ENCODE measurements at regions not wholly inside any gene's neighbourhood (a gene's known extent, or its start where the extent isn't known, plus 50 kb on each side); places are given as distances from the start of the nearest gene placed in this dataset.

DNA sequence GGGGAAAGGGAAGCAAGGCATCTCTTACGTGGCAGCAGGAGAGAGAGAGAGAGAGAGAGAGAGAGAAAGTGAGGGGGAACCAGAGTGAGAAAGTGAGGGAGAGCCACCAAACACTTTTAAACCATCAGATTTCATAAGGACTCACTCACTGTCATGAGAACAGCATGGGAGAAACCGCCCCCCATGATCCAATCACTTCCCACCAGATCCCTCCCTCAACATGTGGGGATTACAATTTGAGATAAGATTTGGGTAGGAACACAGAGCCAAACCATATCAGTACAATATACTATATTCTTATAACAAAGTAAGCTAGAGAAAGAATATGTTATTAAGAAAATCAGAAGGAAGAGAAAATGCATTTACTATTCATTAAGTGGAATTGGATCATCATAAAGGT is 53.7 kb upstream of the PLXNC1 start:
- TF ChIP-seq, protein P1, sequence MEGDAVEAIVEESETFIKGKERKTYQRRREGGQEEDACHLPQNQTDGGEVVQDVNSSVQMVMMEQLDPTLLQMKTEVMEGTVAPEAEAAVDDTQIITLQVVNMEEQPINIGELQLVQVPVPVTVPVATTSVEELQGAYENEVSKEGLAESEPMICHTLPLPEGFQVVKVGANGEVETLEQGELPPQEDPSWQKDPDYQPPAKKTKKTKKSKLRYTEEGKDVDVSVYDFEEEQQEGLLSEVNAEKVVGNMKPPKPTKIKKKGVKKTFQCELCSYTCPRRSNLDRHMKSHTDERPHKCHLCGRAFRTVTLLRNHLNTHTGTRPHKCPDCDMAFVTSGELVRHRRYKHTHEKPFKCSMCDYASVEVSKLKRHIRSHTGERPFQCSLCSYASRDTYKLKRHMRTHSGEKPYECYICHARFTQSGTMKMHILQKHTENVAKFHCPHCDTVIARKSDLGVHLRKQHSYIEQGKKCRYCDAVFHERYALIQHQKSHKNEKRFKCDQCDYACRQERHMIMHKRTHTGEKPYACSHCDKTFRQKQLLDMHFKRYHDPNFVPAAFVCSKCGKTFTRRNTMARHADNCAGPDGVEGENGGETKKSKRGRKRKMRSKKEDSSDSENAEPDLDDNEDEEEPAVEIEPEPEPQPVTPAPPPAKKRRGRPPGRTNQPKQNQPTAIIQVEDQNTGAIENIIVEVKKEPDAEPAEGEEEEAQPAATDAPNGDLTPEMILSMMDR (conservative IDR thresholded peaks at IDR 0.05), result no peak
- TF ChIP-seq ZFX (IDR thresholded peaks at IDR 0.05), result no peak

Data from C4-2B (cell line).